GM18907 (cell line): ENCODE measurements at regions not wholly inside any gene's neighbourhood (a gene's known extent, or its start where the extent isn't known, plus 50 kb on each side); places are given as distances from the start of the nearest gene placed in this dataset.
"Not testable (repeated sequence)": the region's sequence is repeated elsewhere in the genome, so short reads cannot be mapped to it uniquely, and the experiment has no call there.

Source experiments
- ATAC-seq: cut with Tn5 transposase; IDR thresholded peaks from one replicate; pipeline ENCODE4 v1.9.1; 2021; ENCODE audit warnings: mild to moderate bottlenecking, moderate library complexity; ENCODE audit not compliant: unreplicated experiment

DNA sequence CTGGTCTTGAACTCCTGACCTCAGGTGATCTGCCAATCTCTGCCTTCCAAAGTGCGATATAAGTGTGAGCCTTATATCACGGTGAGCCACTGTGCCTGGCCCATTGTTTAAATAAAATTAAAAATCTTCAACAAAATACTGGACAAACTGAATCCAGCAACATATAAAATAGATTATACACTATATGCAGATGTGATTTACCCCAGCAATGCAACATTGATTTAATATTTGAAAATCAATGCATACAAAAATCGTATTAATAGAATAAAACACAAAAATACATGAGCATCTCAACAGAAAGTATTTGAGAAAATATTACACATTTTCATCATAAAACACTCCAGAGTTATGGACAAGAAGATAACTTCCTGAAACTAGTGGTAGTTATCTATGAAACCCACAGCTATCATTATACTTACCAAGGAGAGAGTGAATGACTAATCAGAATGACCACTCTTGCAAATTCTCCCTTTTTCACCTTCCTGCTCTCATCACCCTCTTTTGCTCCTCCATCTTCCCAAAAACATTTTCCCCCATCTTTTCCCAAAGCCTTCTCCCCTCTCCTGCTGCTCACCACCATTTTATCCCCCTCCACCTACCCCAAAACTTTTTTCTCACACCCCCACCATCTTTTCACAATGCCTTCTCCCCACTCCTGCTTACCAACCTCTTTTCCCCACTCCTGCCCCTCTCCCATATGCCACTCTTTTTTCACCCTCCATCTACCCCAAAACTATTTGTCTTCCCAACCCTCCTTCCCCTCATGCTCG, 122.1 kb upstream of the VPREB1 start:
- no peak for ATAC-seq

DNA sequence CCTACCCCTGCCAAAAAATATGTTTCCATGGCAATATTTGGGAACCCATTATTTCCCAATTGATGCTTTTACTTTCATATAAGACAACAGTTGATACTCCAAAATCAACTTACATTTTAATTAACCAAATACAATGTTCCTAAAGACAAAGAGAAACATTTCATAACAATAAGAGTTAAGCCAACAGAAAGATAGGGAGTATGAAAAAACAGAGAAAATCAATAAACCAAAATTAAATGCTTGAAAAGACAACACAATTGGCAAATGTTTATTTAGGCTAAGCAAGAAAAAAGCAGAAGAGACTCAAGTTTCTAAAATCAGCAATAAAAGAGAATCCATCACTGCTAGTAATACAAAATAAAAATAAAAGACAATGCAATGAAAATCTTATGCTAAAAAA, 123.1 kb upstream of the VPREB1 start:
- ATAC-seq, result no peak

DNA sequence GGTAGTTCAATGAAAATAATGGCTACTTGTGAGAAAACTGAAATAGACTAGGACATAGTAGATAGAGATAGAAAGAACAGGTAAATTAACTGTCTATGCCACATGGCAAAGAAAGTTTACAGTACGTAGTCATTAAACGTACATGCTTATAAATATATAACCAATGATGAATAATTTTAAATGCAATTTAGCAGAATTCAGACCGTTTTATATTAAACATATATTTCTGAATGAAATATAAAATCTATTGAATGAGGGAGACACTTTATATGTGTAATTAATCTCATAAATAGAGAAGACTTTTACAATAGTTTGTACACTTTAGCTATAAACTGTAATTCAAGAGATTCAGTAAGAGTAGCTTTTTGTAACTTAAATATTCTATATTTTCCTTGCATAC, 124.4 kb upstream of the VPREB1 start:
- no peak for ATAC-seq

DNA sequence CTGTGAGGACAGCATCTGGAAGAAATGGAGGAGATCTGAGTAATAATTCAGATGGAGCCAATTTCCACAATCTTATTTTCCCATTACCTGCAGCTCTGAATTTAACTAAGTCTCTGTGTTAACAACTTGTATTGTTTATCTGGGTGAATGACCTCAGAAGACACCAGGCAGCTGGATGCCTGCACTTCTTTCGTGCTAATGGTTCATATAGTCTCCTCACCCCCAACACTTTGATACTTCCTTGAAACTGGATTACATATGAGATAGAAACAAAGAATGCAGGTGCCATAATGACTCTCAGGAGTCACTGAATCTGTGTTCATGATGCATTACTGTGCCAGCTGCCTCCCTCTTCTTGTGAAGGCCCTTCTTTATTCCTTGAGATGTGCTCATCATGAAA, 125.6 kb upstream of the VPREB1 start:
- ATAC-seq, result no peak

DNA sequence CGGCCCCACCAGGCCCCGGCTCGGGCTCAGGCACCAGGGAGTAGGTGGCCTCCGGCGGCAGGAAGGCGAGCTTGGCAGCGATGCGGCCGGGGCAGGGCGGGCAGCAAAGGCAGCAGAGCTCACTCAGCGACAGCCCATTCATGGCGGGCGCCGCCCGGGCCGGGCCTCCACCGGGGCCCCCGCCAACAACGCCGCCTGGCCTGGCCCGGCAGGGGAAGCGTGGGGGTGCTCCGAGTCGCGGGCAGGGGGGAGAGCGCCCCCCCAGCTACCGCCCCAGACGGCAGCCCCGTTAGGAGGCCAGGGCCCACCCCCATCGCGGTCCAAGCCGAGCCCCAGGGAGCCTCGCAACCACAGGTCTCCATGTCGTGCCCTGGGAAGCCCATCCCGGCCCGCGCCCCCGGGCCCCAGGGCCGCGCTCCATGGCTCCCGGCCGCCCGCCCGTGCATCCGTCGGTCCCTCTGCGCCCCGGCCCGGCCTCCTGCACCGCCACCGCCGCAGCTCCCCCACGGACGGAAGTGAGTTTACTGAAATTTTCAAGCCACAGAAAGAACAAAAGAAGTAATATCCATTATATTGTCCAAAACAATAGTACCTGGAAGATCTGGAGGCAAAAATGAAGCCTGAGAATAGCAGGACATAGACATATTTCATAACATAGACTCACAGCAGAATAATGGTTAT, 126.6 kb upstream of the VPREB1 start:
- ATAC-seq, result not testable (repeated sequence)

DNA sequence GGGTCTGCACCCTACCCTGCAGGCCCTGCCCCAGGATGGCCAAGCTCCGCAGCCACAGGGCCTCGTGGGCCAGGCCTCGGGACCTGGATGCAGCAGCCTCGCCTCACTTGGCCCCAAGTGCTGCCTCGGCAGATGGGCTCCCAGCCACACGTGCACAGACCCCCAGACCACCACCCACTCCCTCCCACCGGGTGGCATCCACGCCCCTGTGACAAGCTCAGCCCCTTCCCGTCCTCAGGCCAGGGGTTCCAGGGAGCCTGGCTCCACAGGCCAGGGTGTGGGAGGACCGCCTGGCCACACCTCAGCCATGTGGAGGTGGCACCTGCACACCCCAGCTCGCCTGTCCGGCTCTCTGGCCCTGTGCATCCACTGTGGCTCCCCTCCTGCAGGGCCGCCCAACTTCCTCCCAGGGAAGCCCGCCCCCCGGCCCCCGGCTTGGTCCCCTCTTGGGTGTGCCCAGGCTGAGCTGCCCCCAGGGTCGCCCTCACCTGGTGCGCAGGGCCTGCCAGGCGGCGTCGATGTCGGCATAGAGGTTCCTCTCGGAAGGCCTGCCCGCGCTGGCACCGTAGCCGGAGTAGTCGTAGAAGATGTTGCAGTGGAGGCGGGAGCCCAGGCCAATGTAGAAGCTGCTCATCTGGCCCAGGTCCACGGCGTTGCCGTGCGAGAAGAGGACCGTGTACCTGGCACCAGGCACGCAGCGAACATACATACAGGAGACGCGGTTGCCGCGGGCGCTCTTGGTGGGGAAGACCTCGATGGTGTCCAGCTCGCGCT, 127.4 kb upstream of the VPREB1 start:
- ATAC-seq, result not testable (repeated sequence)

DNA sequence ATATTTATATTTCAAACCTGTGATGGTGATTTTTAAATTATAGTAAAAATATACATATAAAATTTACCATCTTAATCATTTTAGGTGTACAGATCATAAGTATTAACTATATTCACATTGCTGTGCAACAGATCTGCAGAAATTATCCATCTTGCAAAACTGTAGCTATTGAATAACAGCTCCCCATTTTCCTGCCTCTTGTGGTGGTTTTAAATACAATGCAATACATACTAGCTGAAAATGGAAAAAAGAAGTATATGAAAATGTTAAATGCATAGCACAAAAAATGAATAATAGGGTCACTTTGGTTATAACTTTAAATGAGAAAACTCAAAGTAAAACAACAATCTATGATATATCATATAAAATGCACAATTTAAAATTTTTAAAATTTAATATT, 130.9 kb upstream of the VPREB1 start:
- ATAC-seq, result no peak

DNA sequence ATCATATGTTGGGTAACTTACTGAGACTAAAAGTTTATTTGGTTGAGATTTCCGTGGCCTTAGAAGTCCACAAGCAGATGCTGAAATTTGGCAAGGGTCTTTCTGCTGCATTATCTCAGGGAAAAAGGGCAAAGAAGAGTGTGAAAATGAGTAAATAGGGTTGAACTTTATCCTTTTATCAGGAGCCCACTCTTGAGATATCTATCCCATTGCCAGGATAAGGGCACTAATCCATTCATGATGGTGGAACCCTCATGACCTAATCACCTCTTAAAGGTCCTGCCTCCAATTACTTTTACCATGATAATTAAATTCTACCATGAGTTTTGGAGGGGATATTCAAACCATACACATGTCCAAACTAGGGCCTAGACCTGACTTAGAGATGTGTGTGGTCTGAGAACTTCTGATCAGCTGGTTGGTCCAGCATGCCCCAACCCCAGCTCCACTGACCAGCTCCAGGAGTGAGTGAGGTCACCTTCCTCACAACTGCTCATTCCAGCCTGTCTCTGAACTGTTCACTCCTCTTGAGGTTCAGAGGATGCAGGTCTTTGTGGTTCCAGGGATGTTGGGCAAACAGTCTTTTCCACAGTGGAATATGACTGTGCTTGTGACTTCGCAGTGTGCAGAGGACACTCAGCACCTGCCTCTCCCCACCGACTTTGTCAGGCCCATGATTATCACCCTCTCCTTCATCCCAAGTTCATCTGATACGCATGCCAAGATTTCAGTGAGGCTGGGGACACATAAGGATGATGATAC, 130.1 kb upstream of the TOP3B start:
- no peak for ATAC-seq

DNA sequence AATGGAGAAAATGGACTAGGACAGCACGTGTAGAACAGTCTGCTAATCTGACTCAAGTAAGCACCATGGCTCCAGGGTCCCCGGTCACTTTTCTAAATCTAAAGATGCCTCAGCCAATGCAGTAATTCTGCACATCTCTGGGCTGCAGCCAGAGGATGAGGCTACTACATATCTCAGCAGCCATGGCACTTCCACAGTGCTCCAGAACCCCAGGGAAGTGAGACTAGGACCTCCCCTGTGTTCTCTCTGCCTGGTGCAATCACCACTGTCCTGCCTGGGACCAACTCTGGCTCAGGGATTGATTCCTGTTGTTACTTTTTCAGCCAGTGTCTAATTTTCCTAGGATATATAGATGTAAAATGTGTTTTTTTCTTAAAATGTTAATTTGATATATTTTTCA, 129.4 kb upstream of the TOP3B start:
- no peak for ATAC-seq

DNA sequence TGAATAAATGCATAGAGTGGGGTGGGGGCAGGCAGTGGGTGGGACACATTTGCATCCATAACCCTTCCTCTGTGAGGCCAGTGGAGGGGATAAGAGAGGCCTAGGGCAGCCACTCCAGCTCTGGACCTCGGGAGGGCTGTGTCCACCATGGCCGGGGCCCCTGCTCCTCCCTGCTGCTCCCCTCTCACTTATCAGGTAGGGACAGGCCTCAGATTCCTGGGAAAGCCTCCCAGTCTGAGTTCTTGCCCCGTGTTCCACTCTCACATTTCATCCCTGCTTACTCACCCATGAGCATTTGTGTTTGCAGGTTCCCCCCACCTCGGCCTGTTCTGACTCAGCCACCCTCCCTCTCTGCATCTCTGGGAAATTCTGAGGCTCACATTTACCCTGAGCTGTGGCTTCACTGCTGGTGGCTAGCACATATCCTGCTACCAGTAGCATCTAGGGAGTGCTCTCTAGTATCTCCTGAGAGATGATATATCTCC, 128.7 kb upstream of the TOP3B start:
- ATAC-seq, result peak; percentile 66

DNA sequence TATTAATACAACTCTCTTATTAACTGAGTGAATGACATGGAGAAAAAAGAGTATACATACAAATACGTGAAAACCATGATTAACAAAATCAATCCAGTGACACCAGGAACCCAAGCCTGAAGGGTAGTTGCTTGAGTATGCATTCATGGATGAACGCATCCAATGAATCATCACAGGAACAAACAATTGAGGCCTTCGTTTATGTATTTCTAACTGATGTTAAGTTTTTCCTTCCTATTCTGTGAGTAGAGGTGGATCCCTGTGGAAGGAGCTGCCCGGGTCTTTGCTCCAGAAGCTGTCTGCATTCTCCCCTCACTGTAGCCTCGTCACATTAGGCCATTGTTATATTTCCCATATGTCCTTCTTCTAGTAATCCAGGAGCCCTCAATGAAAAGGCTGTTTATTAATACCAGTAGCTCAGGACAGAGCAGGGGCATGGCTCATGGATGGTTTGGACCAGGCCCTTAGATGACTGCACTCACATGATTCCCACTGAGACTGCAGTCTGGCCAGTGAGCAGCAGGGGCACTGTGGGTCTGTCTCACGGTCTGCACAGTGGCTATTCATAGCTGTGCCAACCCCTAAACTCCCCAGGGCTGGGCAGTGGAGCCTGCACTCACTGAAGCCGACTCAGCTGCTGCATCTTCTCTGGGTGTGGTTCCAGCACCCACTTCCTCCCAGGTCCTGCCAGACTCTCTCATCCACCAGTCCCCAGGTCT, 128.1 kb upstream of the TOP3B start:
- peak; percentile 95 for ATAC-seq

DNA sequence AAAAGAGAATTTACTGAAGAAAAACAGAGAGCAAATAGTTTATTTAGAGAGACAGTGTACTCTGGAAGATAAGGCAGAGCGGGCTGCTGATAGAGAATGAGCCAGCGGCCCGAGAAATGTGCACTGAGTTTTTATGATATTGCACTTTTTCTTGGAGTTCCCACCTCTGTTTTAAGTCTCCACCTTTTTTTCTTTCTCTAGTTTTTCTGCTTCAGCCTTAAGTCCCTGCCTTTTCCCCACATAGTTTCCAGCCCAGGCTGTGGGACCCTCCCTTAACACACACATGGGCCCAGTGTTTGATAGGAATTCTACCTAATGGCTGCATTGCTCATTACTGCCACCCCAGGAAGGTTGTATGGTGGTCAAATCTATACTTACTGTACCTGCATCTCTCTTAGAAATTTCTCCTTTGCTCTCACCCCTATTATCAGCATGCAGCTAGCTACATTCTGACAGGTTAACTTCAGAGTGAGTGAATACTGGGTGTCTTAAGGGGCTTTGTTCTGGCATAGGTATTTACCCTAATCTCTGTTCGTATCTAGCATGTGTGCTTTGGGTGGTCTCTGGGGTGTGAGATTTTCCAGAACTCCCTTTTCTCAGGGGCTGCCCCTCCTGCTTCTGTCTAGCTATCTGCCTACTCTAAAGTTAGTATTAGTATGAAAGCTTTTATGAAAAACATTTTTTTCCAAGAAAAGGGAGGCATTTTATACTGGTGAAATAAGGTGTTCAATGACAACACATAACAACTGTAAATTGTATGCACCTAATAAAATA, 127.3 kb upstream of the TOP3B start:
- no peak for ATAC-seq

DNA sequence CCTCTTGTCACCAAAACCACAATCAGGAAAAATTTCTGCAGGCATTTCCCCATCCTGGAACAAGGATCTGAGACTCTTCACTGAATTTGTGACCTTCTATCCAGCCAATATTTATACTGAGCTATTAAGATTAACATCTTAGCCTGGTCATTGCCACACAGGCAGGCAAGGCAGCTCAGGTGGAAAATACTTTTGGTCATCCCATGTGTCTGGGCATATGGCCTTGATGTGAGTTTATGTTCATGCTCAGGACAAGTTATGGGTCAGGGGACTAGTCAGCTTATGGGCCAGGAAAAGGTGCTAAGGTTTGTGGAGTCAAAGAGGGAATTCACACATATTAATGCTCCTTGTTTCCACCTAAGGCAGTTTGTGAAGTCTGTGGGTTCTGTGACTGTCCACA, 124.3 kb upstream of the TOP3B start:
- ATAC-seq, result no peak

DNA sequence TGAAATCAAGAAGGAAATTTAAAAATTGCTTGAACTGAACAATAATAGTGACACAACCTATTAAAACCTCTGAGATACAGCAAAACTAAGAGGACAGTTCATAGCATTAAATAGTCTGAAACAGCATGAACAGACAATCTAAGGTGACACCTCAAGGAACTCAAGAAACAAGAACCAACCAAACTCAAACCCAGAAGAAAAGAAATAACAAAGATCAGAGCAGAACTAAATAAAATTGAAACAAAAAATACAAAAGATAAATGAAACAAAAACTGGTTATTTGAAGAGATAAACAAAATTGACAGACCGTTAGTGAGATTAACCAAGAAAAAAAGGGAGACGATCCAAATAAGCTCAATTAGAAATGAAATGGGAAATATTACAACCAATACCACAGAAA, 122.8 kb upstream of the TOP3B start:
- ATAC-seq, result no peak

DNA sequence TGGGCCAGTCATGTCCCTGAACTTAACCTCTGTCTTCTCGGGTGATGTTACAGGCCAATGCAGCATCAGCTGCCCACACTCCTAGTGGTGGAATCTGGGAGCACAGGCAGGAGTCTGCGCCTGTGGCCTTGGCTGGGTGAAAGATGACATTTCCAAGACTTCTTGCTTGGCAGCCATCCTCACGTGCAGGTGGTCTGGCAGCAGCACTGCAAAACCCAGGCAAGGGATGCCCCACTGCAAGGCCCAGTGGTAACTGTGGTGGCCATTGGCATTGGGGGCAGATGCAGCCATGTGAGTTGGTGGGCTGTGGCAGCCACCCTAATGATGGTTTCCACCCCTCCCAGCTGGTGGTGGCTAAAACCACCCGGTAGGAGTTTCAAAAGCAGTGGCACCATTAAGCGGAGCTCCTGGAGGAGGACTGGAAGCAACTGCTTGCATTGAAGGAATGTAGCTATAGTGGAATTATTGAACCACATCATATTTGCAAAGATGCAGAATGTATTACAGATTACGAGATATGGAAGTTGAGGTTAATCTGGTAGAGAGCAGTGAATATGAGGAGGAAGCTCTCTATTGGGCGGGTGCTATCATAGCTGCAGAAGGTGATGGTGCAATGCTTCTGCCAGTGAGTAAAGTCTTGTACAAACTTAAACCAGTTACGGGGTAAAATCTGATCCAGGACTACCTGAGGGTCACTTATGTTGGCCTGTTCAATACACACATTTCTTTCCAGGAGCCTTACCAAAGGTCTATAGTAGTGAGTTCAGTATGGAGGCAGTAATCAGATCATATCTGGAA, 120.7 kb upstream of the TOP3B start:
- ATAC-seq, result no peak

DNA sequence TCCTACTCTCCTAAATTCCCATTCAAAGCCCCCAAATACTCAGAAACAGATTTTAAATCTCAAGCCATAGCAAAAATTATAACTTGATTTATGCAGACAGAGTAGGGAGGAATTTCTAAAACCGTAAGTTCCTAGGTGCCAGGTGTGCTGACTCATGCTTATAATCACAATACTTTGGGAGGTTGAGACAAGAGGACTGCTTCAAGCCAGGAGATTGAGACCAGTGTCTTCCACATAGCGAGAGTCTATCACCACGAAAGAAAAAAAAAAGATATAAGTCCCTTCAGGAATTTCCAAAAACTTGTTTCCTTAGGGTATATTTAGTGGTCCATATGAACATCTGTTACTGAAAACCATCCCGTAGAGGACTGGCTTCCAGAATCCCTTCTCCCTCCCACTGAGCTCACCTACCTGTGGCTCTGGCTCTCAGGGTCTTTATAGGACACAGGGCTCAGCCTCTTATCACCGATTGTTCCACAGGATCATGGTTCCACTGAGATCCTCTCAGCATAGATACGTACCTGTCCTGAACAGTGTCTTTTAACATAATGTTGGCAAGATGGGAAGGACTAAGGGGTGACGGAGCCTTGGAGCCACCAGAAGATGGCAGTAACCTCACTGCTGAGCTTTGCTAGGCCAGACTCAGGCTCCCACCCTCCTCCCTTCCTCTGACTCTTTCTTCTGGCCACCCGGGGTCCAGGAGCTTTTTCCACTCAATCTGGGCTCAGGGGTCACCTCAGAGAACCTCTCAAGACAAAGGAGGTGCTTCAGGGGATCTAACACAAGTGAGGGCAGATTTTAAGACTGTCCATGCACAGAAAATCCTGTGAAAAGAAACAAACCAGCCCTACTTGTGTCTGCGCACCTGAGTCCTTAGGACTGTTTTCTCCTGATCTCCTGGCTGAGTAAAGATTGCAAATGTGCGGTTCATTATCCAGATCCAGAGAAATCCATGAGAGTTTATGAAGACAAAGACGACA, 117.5 kb upstream of the TOP3B start:
- ATAC-seq, result no peak

DNA sequence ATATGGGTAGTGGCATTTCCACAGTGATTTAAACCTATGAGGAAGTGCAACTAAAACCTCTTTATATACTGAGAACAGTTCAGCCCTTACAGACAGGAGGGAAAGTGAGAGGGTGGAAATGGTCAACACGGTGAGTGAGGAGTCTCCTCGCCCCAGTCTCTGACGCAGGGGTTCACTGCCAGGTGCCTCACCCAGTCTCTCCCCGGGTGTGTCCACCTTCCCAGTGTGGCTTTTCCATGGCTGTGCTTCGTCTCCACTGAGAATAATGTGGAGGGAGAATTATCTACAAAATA, 116.6 kb upstream of the TOP3B start:
- ATAC-seq, result no peak
